LoVo (cell line): ENCODE measurements at regions not wholly inside any gene's neighbourhood (a gene's known extent, or its start where the extent isn't known, plus 50 kb on each side); places are given as distances from the start of the nearest gene placed in this dataset.

Experiments
- DNase-seq: peaks from one replicate; pipeline ENCODE4 v3.0.0-alpha.2; 2016; ENCODE audit warnings: low spot score

DNA sequence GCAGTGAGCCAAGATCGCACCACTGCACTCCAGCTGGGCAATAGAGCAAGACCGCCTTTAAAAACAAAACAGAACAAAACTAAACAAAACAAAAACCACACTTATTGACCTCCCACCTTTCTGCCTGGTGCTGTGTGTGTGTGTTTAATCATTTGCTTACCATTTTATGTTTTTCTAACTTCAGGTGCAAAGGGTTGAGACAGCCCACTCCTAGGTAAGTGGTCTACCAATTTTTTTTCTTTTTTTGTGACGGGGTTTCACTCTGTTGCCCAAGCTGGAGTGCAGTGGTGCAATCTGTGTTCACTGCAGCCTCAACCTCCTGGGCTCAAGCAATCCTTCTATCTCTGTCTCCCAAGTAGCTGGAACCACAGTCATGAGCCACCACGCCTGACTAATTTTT lies 65.8 kb downstream of the SALL1 start:
- DNase-seq = no peak

DNA sequence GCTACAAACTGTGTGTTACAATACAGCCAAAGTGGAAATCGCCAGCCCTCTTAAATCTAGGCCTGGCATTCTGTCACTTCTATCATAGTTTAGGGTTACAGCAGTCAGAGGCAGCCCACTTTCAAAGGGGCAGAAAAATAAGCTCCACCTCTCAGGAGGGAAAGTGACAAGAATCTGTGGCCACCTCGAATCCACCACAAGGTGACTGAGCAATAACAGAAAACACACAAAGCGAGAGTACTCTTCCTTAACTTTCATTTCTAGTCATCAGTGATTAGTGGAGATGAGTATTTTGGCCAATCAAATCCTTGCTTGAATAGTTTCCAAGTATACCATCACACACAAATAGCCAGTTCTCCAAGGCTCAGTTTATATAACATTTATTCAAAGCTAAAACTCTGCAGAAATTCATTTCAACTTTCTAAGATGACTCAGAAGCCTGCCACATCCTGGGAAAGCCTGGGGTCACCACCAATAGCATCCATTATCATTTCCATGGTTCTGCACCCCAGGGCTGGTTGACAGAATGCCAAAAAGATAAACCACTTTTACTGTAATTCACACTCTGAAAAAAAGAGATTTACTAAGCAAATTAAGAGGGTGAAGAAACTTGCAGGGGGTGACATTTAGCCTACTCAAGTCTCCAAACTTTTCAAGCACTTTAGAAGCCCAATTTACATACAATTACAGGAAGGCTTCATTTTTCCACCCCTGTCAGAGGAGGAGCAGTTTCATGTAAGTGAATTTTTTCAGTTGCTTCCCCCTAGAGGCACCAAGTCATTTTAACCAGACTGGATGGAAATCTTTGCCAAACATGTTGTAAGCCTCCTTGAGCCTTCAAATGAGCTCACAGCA lies 66.8 kb downstream of the SALL1 start:
- no peak for DNase-seq

DNA sequence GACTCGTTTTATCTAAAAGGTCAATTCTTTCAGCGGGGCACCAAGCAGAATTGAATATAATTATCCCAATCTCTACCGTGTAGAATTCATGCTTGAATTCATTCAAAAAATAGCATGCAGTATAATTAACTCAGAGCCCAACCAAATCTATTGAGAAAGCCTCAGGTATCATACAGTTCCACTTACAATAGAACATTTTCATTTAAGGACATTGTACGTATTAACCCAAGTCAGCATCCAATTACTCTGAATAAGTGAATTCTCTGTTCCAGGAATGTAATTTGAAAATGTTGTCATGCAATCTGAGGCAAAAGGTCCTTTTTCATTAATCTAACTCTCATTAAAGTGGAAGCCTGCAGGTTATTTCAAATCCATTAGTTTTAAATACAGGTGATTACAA lies 78.5 kb downstream of the SALL1 start:
- DNase-seq = no peak

DNA sequence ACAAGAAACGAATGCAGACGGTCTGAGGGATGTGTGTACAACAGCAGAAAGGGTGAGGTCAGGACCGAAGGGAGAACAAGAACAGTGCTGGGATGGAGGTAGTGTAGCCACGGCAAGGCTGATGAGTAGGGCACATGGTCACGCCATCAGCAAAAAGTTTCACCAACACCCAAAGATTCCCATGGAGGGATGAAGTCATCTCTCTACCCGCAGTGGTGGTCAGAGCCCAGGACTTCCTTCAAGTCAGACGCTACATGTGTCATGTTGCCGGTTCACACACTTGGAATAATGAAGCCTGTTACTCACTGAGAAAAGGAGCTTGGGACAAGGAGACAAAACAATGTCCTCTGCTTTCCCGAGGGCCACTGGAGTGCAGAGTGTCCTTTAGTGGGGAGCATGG lies 79.7 kb downstream of the SALL1 start:
- no peak for DNase-seq

DNA sequence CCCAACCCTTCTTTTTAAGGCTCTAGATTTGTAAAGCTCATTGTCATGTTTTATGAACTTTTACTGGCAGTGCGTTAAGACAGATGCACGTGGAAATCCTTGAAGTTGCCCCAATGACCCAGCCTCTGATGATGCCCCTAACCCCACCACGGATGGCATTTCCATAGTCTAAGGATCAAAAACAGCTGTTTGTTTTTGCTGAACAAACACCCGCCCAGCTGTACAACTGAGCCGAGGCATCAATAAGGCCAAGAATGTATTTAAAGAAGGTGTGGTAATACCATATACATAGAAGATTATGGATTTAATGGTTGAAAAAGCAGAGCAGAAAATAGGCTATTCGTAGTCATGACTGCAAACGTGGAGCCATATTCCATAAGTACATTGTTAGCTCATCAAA lies 83.7 kb downstream of the SALL1 start:
- no peak for DNase-seq

DNA sequence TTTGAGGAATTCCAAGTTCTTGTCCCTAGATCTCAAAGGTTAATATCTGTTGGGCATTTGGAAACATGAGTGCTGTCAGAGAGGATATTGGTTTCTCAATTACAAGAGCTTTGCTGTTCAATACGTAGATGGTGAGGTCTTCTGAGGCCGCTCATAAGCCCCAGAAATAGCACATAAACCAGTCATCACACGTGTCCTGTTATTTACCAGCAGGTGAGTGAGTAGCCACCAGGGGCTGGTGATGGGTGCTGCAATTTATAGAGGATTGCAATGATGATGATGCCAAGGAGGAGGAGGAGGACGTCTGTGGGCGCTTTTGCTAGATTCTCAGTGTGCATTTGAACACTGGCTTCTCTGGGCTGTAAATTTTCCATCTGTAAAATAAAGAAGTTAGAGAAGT lies 89.0 kb downstream of the SALL1 start:
- no peak for DNase-seq

DNA sequence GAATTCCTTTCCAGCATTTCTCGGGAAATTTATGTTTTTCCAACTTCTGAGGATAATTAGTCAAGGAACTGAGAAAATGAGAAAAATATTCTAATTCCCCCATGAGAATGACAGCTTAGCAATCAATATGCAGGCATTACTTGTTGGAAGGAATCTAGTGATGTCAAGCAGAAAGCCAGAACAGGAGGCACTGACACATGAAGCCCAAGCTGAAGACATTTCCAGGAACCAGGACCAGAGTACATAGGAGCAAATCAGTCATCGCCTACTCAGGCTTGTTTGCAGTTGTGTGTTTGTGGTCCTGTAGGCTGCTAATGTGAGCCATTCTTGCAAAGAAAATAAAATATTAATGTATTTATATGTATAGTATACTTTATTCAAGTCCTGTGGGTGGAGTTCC lies 89.7 kb downstream of the SALL1 start:
- no peak for DNase-seq

DNA sequence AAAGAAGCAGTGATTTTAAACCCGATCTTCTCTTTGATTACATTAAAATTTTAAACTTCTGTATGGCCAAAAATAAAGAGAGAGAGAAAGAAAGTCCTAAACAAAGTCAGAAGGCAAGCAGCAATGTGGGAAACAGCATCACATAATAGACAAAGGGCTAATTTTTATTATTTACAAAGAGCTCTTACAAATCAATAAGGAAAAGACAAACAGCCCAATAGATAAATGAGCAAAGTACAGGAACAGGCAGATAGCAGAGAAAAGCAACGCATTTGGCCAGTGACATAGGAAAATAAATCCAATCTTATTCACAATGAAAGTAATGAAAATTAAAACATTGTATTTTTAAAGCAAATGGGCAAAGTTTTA lies 93.1 kb downstream of the SALL1 start:
- no peak for DNase-seq

DNA sequence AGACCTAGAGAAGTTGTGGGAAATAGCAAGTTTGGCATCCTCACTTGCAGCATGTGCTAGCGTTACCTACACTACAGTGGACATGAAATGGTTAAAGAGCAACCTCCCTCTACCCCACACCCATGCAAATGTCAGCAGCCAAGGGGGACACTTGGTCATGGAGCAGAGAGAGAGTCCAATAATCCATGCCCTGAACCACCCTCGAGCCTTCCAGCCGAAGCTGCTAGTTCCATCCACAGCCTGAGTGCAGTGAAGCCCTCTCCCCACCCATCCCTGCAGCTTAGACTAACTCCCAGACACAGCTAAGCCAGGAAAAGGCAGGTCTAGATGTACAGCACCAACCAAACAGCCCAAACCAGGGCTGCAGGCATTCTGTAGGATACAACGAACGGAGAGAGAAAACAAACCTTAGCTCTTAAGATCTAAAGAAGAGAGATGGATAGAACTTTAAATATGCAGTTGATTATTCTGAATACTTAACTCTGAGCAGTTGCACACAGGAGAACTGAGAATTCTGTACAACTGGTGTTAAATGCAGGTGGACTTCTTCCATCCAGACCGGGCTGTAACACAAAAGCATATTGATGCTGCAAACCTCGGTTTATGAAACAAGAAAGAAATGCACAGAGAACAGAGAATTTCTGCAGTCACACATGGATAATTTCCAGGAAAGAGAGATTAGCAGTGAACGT lies 93.8 kb downstream of the SALL1 start:
- DNase-seq = no peak

DNA sequence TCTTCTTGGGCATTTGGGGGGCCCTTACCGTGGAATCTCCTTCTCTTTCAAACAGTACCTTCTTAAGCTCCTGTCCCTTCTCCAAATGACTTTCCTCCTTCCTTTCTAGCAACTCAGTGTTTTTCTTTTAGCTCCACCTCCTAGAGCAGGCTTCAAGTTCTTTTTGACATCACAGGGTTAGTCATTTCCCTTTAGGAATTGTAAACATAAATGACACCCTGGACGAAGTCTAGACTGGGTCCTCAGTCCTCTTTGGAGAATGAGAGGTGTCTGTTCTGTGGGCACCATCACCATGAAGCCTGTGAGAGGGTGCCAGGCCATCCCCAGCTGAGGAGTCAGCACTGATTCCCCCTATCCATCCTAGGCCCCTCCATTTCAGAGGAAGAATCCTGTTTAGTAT lies 94.7 kb downstream of the SALL1 start:
- no peak for DNase-seq

DNA sequence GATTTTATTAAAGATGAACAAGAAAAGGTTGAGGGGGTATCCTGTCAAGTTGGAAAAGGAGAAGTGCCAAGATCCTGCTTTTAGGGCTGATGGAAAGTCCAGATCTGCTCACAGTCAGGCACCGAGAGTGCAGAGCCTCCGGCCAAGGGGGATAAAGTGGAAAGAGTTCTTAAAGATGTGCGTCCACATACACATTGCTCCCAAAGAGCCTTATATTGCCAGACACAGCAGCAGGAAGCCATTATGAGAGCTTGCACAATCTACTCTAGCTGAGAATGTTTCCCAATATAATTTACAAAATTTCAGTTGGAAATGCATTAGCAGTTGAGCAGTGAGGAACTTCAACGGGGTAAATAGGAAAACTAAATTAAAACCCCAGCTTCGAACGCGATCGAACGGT lies 95.6 kb downstream of the SALL1 start:
- DNase-seq = no peak

DNA sequence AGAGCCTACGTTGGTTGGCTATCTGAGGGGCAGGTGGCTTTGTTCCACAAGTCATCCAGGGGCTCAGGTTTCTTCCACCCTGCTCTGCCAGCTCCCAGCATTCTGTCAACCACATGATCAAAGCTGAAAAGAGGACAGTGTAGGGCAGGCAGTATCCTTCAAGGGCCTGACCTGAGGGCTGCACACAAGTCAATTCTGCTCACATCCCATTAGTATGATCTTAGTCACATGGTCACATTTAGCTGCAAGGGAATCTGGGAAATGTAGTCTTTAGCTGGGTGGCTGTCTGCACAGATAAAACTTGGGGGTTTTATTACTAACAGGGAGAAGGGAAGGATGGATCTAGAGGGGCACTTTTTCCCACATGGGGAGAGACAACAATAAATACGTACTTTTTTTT lies 97.3 kb downstream of the SALL1 start:
- no peak for DNase-seq

DNA sequence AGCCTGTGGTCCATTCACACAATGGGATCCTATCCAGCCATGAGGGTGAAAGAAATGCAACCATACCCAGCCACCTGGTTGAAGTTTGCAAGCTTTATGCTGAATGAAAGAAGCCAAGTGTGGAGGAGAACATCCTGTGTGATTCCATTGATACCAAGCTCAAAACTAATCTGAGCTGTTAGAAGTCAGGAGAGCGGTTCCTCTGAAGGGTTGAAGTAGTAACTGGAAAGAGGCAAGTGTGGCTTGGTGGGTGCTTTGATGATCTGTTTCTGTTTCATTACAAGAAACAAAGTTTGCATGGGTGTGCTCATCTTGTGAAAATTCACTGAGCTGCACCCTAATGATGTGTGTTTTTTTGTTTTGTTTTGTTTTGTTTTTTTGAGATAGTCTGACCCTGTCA lies 99.4 kb downstream of the SALL1 start:
- no peak for DNase-seq

DNA sequence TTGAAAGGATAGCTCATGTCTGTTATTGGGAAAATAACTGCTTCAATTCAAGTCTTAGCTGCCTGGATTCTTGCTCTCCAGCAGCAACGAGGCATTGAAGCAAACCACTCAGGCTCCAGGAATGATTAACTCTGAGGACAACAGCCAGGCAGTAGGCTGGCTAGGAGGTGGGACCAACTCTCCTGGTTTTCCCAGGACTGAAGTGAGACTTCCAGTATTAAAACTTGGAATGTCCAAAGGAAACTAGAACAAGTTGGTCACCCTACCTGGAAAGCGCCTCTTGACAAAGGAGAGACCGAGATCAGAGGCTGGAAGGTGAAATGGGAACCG lies 100.7 kb downstream of the SALL1 start:
- DNase-seq = no peak

DNA sequence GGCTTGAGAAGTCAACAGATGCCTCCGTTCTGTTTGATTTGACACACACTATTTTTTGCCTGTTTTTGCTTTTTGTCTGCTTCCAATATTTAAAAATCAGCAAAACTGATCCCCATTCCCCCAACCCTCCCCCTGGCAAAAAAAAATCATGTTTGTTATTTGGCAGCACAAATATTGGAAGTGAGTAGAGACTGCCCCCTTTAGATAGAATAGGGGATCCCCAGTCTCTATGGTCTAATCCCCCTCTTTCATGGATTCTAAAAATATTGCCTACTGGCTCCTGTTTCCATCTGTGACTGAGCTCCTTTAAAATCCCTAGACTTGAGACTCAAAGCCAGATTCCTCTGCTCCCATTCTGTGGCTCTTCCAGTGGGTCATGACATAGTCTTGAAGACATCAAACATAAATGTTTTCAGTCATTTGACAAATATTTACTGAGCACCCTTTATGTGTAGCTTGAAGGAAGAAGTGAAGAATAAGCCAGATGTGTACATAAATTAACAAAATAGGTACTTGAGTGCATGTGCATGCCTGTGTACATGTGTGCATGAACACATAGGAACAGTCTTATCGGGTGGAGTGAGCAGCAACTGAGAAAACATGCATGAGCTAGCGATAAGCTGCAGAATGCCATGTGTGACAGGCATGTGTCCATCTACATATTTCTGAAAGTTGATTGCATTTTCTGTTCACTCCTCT lies 101.2 kb downstream of the SALL1 start:
- DNase-seq = no peak

DNA sequence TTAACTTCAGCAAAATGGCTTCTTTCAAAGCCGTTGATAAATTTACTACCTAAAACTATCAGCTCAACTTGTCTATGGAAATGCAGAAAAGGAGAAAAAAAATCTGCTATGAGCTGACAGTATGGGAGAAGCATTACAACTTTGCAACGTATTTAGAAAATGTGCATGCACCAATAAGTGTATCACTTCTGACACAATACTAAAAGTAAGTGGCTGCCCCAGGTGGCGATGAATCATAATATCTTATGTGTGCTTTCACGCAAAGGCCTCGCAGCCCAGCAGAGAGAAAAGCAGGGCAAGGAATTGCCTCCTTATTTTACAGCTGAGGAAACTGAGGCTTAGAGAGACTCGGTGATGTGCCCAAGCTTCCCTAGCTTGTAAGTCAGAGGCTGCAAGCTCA lies 101.8 kb downstream of the SALL1 start:
- DNase-seq = no peak

DNA sequence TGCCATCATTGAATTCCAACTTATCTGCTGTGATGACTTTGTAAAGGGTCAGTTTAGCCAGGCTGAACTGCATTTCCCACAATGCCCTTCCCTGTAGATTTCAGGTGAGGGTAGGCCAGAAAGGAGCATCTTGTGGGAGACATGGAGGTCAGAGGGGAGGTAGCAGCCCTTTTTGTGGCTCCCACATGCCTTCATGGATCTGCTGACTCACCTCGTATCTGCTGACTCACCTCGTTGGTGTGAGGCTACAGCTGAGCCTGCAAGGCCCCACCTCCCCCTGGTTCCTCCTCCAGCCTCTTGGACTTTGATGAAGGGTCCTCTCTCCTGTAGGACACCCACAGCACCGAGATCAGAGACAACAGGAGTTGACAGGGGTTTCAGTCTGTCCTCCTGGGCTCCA lies 102.5 kb downstream of the SALL1 start:
- no peak for DNase-seq

DNA sequence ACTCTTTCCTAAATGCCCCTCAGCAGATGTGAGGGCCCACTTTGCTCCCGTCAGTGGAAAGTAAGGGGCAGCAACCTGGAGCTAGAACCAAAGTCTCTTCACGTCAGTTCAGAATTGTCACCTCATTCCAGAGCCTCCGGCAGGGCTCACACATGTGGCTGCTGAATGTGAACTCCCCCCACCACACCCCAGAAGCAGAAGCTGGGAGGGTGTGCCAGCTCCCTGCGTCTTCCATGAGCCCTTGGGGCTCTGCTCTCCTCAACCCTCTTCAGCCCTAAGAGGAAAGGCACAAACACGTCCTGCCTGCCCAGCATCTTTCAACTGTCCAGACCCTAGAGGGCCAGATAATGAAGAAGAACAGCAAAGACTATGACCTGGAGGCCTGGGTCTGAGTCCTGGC lies 105.3 kb downstream of the SALL1 start:
- DNase-seq = no peak

DNA sequence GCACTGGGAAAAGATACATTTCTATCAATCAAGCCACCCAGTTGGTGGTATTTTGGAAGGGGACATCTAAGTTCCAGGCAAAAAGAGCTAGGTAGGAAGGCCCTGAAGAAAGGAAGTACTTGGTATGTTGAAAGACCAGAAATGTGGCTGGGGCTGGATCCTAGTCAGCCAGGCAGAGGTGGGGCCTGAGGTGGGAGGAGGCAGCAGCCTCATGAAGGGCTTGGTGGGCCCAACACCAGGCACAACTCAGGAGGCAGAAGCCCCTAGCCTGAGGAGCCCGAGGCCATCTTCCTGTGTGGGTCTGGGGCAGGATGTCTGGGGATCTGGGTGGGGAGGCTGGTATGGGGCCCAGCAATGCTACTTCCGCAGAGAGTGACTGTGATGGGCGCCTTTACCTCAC lies 105.9 kb downstream of the SALL1 start:
- DNase-seq = no peak

DNA sequence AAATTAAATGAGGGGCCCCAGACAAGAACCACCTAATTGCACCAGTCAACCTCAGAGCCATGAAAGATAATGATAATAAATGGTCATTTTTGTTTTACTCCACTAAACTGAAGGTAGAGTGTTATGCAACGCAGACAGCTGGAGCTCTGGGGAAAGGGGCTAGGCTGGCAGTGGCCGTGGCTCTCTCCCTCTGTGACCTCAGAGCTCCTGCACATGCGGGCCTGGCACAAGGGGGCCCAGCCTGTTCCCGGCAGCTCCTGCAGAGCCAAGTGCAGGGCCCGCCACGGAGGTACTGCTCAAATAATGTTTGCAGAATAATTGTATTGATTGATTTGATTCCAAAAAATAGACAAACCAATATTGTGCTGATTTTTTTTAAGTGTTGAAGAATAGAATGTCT lies 109.5 kb downstream of the SALL1 start:
- DNase-seq = no peak

DNA sequence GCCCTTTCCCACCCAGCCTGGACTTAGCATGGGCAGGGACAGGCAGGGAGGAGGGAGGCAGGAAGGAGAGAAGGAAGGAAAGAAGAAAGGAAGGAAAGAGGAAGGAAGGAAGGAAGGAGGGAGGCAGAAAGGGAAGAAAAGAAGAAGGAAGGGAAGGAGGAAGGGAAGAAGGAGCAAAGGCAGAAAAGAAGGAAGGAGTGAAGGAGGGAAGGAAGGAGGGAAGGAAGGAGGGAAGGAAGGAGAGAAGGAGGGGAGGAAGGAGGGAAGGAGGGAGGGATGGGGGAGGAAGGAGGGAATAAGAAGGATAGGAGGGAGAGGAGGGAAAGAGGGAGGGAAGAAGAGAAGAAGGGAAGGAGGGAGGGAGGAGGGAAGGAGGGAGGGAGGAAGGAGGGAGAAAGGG lies 110.4 kb downstream of the SALL1 start:
- DNase-seq = no peak

DNA sequence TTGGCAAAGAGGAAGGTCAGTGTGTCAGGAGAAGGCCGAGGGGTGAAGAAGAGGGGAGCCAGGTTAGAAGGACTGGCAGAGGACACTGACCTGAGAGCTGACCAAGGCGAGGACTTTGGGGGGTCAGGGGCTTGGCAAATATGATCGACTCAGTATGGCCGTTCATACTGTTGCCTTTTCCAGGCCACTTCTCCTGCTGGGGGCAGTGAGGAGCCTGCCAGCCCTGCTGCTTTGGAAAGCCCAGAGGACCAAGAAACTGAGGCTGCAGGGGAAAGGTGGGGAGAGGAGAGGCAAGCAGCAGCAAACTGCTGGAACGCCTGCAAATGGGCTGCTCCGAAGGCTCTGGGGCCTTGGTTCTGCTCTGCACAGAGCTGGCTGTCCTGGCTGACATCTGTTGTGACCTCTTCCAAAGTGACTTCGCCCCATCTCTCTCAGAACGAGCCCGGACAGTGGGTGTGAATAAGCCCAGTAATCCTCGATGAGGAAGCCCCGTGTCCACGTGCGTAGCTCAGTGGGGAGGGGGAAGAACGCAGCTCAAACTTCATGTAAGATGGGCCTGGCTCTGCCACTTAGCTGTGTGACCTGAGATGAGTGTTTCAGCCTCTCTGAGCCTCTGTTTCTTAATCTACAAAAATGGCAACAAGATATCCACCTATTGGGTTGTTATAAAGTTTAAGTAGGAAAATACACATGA lies 111.3 kb downstream of the SALL1 start:
- no peak for DNase-seq

DNA sequence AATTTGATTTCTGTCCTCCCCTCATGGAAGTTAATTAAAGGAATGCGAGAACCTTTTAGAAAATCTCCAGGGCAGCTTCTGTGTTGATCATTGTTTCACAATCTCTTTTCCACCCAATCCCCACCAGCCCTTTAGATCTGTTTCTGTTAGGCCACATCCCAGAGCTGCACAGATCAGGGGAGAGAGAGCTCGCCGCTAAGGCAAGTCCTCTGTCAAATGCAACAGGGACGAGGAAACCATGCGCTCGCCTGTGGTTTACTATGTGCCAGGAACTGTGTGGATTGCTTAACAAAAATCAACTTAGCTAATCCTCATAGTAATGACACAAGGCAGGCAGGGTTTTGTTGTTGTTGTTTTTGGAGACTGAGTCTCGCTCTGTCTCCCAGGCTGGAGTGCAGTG lies 115.4 kb downstream of the SALL1 start:
- DNase-seq = no peak
